ENCODE measurements at regions not wholly inside any gene's neighbourhood (a gene's known extent, or its start where the extent isn't known, plus 50 kb on each side); places are given as distances from the start of the nearest gene placed in this dataset.
A peak's percentile ranks its signal among the peaks of the same experiment; 100 is the strongest.

- no peak overlapping the region for H3K4me3 Mint-ChIP-seq (ENCODE audit: unreplicated experiment)
- BruUV-seq (replicated peaks): no TSS peak
- H3K27me3 Mint-ChIP-seq (ENCODE audit: insufficient read depth, unreplicated experiment): no peaks in the 10 kb centered on the region
- ChIA-PET CTCF (interaction anchor here (0.6 to 1.4 kb wide), 5 partner anchors 297 to 1217 kb away, joined by 3 to 4 read pairs (median 4); no protein-coding TSS in a partner anchor), POLR2A (no interaction called here)
- TF ChIP-seq, protein P1, sequence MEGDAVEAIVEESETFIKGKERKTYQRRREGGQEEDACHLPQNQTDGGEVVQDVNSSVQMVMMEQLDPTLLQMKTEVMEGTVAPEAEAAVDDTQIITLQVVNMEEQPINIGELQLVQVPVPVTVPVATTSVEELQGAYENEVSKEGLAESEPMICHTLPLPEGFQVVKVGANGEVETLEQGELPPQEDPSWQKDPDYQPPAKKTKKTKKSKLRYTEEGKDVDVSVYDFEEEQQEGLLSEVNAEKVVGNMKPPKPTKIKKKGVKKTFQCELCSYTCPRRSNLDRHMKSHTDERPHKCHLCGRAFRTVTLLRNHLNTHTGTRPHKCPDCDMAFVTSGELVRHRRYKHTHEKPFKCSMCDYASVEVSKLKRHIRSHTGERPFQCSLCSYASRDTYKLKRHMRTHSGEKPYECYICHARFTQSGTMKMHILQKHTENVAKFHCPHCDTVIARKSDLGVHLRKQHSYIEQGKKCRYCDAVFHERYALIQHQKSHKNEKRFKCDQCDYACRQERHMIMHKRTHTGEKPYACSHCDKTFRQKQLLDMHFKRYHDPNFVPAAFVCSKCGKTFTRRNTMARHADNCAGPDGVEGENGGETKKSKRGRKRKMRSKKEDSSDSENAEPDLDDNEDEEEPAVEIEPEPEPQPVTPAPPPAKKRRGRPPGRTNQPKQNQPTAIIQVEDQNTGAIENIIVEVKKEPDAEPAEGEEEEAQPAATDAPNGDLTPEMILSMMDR (IDR thresholded peaks at IDR 0.05; ENCODE audit: unreplicated experiment): no peak
- no peak overlapping the region for H3K27ac Mint-ChIP-seq (ENCODE audit: low read depth, unreplicated experiment)
- intact Hi-C loops (cut with micrococcal nuclease): no loop called here
- H3K4me1 Mint-ChIP-seq (ENCODE audit: insufficient read depth, unreplicated experiment): peaks cover 8% of the 10 kb centered on the region
- no peaks in the 10 kb centered on the region for H3K9me3 Mint-ChIP-seq (ENCODE audit: unreplicated experiment)
- DNase-seq (ENCODE audit: unreplicated experiment): no peak
- H3K36me3 Mint-ChIP-seq (ENCODE audit: insufficient read depth, unreplicated experiment): no peaks in the 10 kb centered on the region
These were observed 52.9 kb upstream of the SLC28A3 start for GRCh38 chr9:84393266-84393950.

- no peak overlapping the region for H3K4me3 Mint-ChIP-seq (ENCODE audit: unreplicated experiment)
- TF ChIP-seq, protein P1 (IDR thresholded peaks at IDR 0.05; ENCODE audit: unreplicated experiment): no peak
- CTCF ChIA-PET: interaction anchor here (0.6 to 1.4 kb wide), 4 partner anchors 296 to 867 kb away, joined by 3 to 4 read pairs (median 4); no protein-coding TSS in a partner anchor
- intact Hi-C loops (cut with micrococcal nuclease): no loop called here
- peaks cover 8% of the 10 kb centered on the region for H3K4me1 Mint-ChIP-seq (ENCODE audit: insufficient read depth, unreplicated experiment)
- no peaks in the 10 kb centered on the region for H3K9me3 Mint-ChIP-seq (ENCODE audit: unreplicated experiment)
- H3K36me3 Mint-ChIP-seq (ENCODE audit: insufficient read depth, unreplicated experiment): no peaks in the 10 kb centered on the region
- no peak for DNase-seq (ENCODE audit: unreplicated experiment)
- H3K27ac Mint-ChIP-seq (ENCODE audit: low read depth, unreplicated experiment): peak overlapping the region; percentile 59
- BruUV-seq (replicated peaks): no TSS peak
- no peaks in the 10 kb centered on the region for H3K27me3 Mint-ChIP-seq (ENCODE audit: insufficient read depth, unreplicated experiment)
- POLR2A ChIA-PET: no interaction called here
These were observed 53.5 kb upstream of the SLC28A3 start for GRCh38 chr9:84394036-84394435.

DNA sequence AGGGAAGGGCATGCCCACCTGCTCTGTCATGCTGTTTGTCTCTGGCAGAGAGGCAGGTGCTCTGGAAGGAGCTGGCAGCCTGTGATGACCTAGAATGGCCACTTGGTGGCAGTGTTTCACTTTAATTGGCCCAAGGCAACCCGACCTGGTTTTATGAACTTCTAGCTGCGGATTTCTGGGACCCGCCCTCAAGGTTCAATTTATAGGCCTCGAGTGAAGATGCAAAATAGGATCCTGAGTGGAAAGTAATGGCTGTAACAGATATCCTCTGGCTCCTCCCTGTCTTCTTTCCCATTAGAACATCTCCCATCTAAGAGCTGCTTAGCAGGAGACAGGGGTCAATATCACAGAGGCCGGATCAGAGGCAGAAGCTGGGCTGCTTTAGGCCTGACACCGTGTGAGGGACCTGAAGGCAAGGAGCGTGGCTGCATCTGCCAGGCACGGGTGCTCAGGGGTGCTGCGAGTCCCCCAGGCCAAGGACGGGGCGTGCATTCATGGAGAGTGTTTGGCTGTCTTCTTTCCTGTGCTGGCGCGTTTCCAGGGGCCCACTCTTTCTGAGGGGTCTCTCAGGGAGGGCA lies 56.7 kb upstream of the SLC28A3 start:
- intact Hi-C loops (cut with micrococcal nuclease): loop anchor here (1.0 to 2.0 kb wide), 9 partner anchors 66 to 1213 kb away; partner anchors contain the start of gene NTRK2
- H3K4me1 Mint-ChIP-seq (ENCODE audit: insufficient read depth, unreplicated experiment): no peaks in the 10 kb centered on the region
- BruUV-seq (replicated peaks): no TSS peak
- DNase-seq (ENCODE audit: unreplicated experiment): peak; percentile 78
- no peaks in the 10 kb centered on the region for H3K9me3 Mint-ChIP-seq (ENCODE audit: unreplicated experiment)
- H3K4me3 Mint-ChIP-seq (ENCODE audit: unreplicated experiment): no peak overlapping the region
- H3K27me3 Mint-ChIP-seq (ENCODE audit: insufficient read depth, unreplicated experiment): no peaks in the 10 kb centered on the region
- CTCF ChIA-PET: interaction anchor here (0.5 to 6.6 kb wide), 55 partner anchors 9 to 1302 kb away, joined by 3 to 44 read pairs (median 4); partner anchors contain the start of gene NTRK2
- no peaks in the 10 kb centered on the region for H3K36me3 Mint-ChIP-seq (ENCODE audit: insufficient read depth, unreplicated experiment)
- POLR2A ChIA-PET: interaction anchor here (0.6 to 1.9 kb wide), 3 partner anchors 745 to 1213 kb away, joined by 3 to 13 read pairs (median 3); no protein-coding TSS in a partner anchor
- TF ChIP-seq, protein P1 (IDR thresholded peaks at IDR 0.05; ENCODE audit: unreplicated experiment): peak; percentile 87
- no peak overlapping the region for H3K27ac Mint-ChIP-seq (ENCODE audit: low read depth, unreplicated experiment)

GRCh38 chr9:84397822-84398221 lies 57.3 kb upstream of the SLC28A3 start:
- DNase-seq (ENCODE audit: unreplicated experiment): peak; percentile 46
- Mint-ChIP-seq H3K36me3 (ENCODE audit: insufficient read depth, unreplicated experiment) (no peaks in the 10 kb centered on the region), H3K4me1 (ENCODE audit: insufficient read depth, unreplicated experiment) (no peaks in the 10 kb centered on the region), H3K9me3 (ENCODE audit: unreplicated experiment) (no peaks in the 10 kb centered on the region), H3K27me3 (ENCODE audit: insufficient read depth, unreplicated experiment) (no peaks in the 10 kb centered on the region), H3K27ac (ENCODE audit: low read depth, unreplicated experiment) (no peak overlapping the region), H3K4me3 (ENCODE audit: unreplicated experiment) (no peak overlapping the region)
- ChIA-PET CTCF (interaction anchor here (0.6 to 6.6 kb wide), 29 partner anchors 8 to 1276 kb away, joined by 3 to 44 read pairs (median 4); no protein-coding TSS in a partner anchor), POLR2A (interaction anchor here (0.6 to 1.9 kb wide), 3 partner anchors 66 to 1213 kb away, joined by 3 to 13 read pairs (median 3); no protein-coding TSS in a partner anchor)
- TF ChIP-seq, protein P1 (IDR thresholded peaks at IDR 0.05; ENCODE audit: unreplicated experiment): no peak
- no TSS peak for BruUV-seq (replicated peaks)
- intact Hi-C loops (cut with micrococcal nuclease): loop anchor here (1.0 to 2.0 kb wide), 9 partner anchors 65 to 1212 kb away; partner anchors contain the start of gene NTRK2

All from MCF 10A (cell line).